Colonic mucosa (tissue), 4 donors: ENCODE measurements at regions not wholly inside any gene's neighbourhood (a gene's known extent, or its start where the extent isn't known, plus 50 kb on each side); places are given as distances from the start of the nearest gene placed in this dataset.

Experiments used
- DNase-seq: peaks from one replicate; pipeline ENCODE4 v3.0.0-alpha.2; 2020
- H3K27ac ChIP-seq: fragments of 200-600 bp; one replicate; pipeline ENCODE4 v1.8.0; 2021
- H3K27me3 ChIP-seq: fragments of 200-600 bp; one replicate; pipeline ENCODE4 v1.8.0; 2021
- H3K36me3 ChIP-seq: fragments of 200-600 bp; one replicate; pipeline ENCODE4 v1.8.0; 2021
- H3K4me1 ChIP-seq: fragments of 200-600 bp; one replicate; pipeline ENCODE4 v1.8.0; 2021; ENCODE audit warnings: mild to moderate bottlenecking
- H3K4me3 ChIP-seq: fragments of 200-600 bp; one replicate; pipeline ENCODE4 v1.8.0; 2021
- H3K9ac ChIP-seq, 2 donors: one replicate each; pipeline ENCODE4 v1.7.0; 2013; ENCODE audit warnings: control low read depth in 2 of 2, low read depth in 2 of 2, low read length in 2 of 2
- H3K9me3 ChIP-seq: fragments of 200-600 bp; one replicate; pipeline ENCODE4 v1.8.0; 2021
- CTCF ChIP-seq: fragments of 200-600 bp; IDR thresholded peaks from one replicate; pipeline ENCODE4 v1.8.0; 2022; ENCODE audit warnings: antibody characterized with exemption, mild to moderate bottlenecking
- intact Hi-C: fragments of 100-400 bp; cut with DNase I; formaldehyde crosslinking; loops from one replicate; pipeline ENCODE4 v1.14.1; 2022
- donor health status: healthy.
- donor health status: DM: no; HTN: no; CAD: no.
- donor health status: DM: no; HTN: no; CAD: no.

- no peak for TF ChIP-seq CTCF
- intact Hi-C loops, result no loop called here
- no peak overlapping the region for H3K27ac ChIP-seq
These were observed 479.4 kb downstream of the NR2F1-AS1 start for GRCh38 chr5:93101661-93102060.

GRCh38 chr5:93100976-93101375, 480.0 kb downstream of the NR2F1-AS1 start:
- Histone ChIP-seq H3K9ac (no peak overlapping the region), H3K27ac (no peak overlapping the region), H3K4me1 (no peaks in the 10 kb centered on the region), H3K4me3 (no peak overlapping the region), H3K9me3 (no peaks in the 10 kb centered on the region), H3K36me3 (no peaks in the 10 kb centered on the region), H3K27me3 (no peaks in the 10 kb centered on the region)
- TF ChIP-seq CTCF, result no peak
- intact Hi-C loops, result no loop called here
- DNase-seq, result no peak

More at GRCh38 chr5:93101661-93102060, 479.4 kb downstream of the NR2F1-AS1 start:
- H3K9me3 ChIP-seq, result no peaks in the 10 kb centered on the region
- no peaks in the 10 kb centered on the region for H3K36me3 ChIP-seq
- no peak overlapping the region for H3K4me3 ChIP-seq
- H3K9ac ChIP-seq, result no peak overlapping the region
- H3K27me3 ChIP-seq, result no peaks in the 10 kb centered on the region
- no peak for DNase-seq
- H3K4me1 ChIP-seq, result no peaks in the 10 kb centered on the region

GRCh38 chr5:93100428-93100827, 480.6 kb downstream of the NR2F1-AS1 start:
- no peaks in the 10 kb centered on the region for H3K4me1 ChIP-seq
- intact Hi-C loops, result no loop called here

GRCh38 chr5:93099902-93100347, 481.1 kb downstream of the NR2F1-AS1 start:
- intact Hi-C loops, result no loop called here
- Histone ChIP-seq H3K27ac (no peak overlapping the region), H3K4me1 (no peaks in the 10 kb centered on the region), H3K27me3 (no peaks in the 10 kb centered on the region), H3K9me3 (no peaks in the 10 kb centered on the region), H3K36me3 (no peaks in the 10 kb centered on the region), H3K4me3 (no peak overlapping the region), H3K9ac (no peak overlapping the region)
- no peak for TF ChIP-seq CTCF
- no peak for DNase-seq

More at GRCh38 chr5:93100428-93100827, 480.6 kb downstream of the NR2F1-AS1 start:
- H3K9me3 ChIP-seq, result no peaks in the 10 kb centered on the region
- no peak for TF ChIP-seq CTCF
- no peak overlapping the region for H3K9ac ChIP-seq
- H3K4me3 ChIP-seq, result no peak overlapping the region
- H3K27ac ChIP-seq, result no peak overlapping the region
- H3K27me3 ChIP-seq, result no peaks in the 10 kb centered on the region
- H3K36me3 ChIP-seq, result no peaks in the 10 kb centered on the region
- DNase-seq, result no peak

GRCh38 chr5:93096561-93096960, 484.5 kb downstream of the NR2F1-AS1 start:
- intact Hi-C loops, result no loop called here
- no peaks in the 10 kb centered on the region for H3K36me3 ChIP-seq
- H3K9me3 ChIP-seq, result no peaks in the 10 kb centered on the region
- no peak for TF ChIP-seq CTCF
- H3K9ac ChIP-seq, result no peak overlapping the region
- H3K27ac ChIP-seq, result no peak overlapping the region
- H3K4me1 ChIP-seq, result no peaks in the 10 kb centered on the region
- no peaks in the 10 kb centered on the region for H3K27me3 ChIP-seq
- H3K4me3 ChIP-seq, result no peak overlapping the region
- no peak for DNase-seq
